ENCODE measurements at regions not wholly inside any gene's neighbourhood (a gene's known extent, or its start where the extent isn't known, plus 50 kb on each side); places are given as distances from the start of the nearest gene placed in this dataset.

GRCh38 chr7:32406386-32406785 is 83.8 kb downstream of the LSM5 start:
- DNase-seq (ENCODE audit: low read depth): no peak
- no peak for TF ChIP-seq CTCF (IDR thresholded peaks at IDR 0.05; ENCODE audit: low read depth, low read length, missing control alignments)
- no peak overlapping the region for H3K4me3 ChIP-seq (ENCODE audit: low read depth, low read length)

- DNase-seq (ENCODE audit: low read depth): no peak
- TF ChIP-seq CTCF (IDR thresholded peaks at IDR 0.05; ENCODE audit: low read depth, low read length, missing control alignments): no peak
These were observed 86.5 kb downstream of the LSM5 start for GRCh38 chr7:32403463-32404229.

GRCh38 chr7:32400676-32401075 is 89.5 kb downstream of the LSM5 start:
- no peak for TF ChIP-seq CTCF (IDR thresholded peaks at IDR 0.05; ENCODE audit: low read depth, low read length, missing control alignments)
- DNase-seq (ENCODE audit: low read depth): no peak

More at GRCh38 chr7:32403463-32404229, 86.5 kb downstream of the LSM5 start:
- no peak overlapping the region for H3K4me3 ChIP-seq (ENCODE audit: low read depth, low read length)

GRCh38 chr7:32399311-32399710 is 90.9 kb downstream of the LSM5 start:
- H3K4me3 ChIP-seq (ENCODE audit: low read depth, low read length): no peak overlapping the region
- DNase-seq (ENCODE audit: low read depth): no peak
- TF ChIP-seq CTCF (IDR thresholded peaks at IDR 0.05; ENCODE audit: low read depth, low read length, missing control alignments): no peak

More at GRCh38 chr7:32400676-32401075, 89.5 kb downstream of the LSM5 start:
- no peak overlapping the region for H3K4me3 ChIP-seq (ENCODE audit: low read depth, low read length)

- TF ChIP-seq CTCF (IDR thresholded peaks at IDR 0.05; ENCODE audit: low read depth, low read length, missing control alignments): no peak
These were observed 95.0 kb downstream of the LSM5 start for GRCh38 chr7:32395168-32395567.

GRCh38 chr7:32393861-32394260 is 96.3 kb downstream of the LSM5 start:
- no peak for TF ChIP-seq CTCF (IDR thresholded peaks at IDR 0.05; ENCODE audit: low read depth, low read length, missing control alignments)
- H3K4me3 ChIP-seq (ENCODE audit: low read depth, low read length): no peak overlapping the region
- DNase-seq (ENCODE audit: low read depth): no peak

More at GRCh38 chr7:32395168-32395567, 95.0 kb downstream of the LSM5 start:
- no peak for DNase-seq (ENCODE audit: low read depth)
- H3K4me3 ChIP-seq (ENCODE audit: low read depth, low read length): no peak overlapping the region

GRCh38 chr7:32390210-32390609 is 100.0 kb downstream of the LSM5 start:
- DNase-seq (ENCODE audit: low read depth): no peak
- no peak for TF ChIP-seq CTCF (IDR thresholded peaks at IDR 0.05; ENCODE audit: low read depth, low read length, missing control alignments)
- H3K4me3 ChIP-seq (ENCODE audit: low read depth, low read length): no peak overlapping the region

Data from GM12864 (cell line).